GM18511 (cell line): ENCODE measurements at regions not wholly inside any gene's neighbourhood (a gene's known extent, or its start where the extent isn't known, plus 50 kb on each side); places are given as distances from the start of the nearest gene placed in this dataset.
"Not testable (repeated sequence)": the region's sequence is repeated elsewhere in the genome, so short reads cannot be mapped to it uniquely, and the experiment has no call there.

Source experiments
- ATAC-seq: cut with Tn5 transposase; IDR thresholded peaks from one replicate; pipeline ENCODE4 v1.9.1; 2021; ENCODE audit warnings: mild to moderate bottlenecking, moderate library complexity; ENCODE audit not compliant: unreplicated experiment

GRCh38 chr22:49678137-49678841, 149.4 kb downstream of the BRD1 start:
- ATAC-seq = no peak

GRCh38 chr22:49677495-49677889, 150.2 kb downstream of the BRD1 start:
- no peak for ATAC-seq

- ATAC-seq = no peak
Measured at GRCh38 chr22:49676783-49677494, 150.7 kb downstream of the BRD1 start.

- no peak for ATAC-seq
Measured at GRCh38 chr22:49676230-49676629, 151.4 kb downstream of the BRD1 start.

GRCh38 chr22:49674479-49675050, 153.1 kb downstream of the BRD1 start:
- no peak for ATAC-seq

DNA sequence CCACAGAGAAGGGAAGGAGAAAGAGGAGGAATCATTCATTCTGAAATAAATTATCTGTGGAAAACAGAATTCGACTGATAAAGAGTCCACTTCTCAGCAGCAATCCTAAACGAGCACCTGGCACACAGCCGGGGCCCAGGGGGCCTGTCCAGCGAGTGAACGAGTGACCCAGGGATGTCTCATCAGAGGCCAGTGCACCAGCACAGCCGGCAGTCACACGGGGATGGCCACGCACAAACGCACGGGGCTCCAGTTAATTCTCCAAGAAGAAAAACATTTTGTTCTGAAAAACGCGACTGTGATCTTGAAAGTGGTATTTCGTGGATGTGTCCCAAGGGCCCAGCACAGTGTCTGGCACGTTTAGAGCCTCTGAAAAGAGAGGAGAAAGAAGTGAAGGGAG, 154.6 kb downstream of the BRD1 start:
- no peak for ATAC-seq

DNA sequence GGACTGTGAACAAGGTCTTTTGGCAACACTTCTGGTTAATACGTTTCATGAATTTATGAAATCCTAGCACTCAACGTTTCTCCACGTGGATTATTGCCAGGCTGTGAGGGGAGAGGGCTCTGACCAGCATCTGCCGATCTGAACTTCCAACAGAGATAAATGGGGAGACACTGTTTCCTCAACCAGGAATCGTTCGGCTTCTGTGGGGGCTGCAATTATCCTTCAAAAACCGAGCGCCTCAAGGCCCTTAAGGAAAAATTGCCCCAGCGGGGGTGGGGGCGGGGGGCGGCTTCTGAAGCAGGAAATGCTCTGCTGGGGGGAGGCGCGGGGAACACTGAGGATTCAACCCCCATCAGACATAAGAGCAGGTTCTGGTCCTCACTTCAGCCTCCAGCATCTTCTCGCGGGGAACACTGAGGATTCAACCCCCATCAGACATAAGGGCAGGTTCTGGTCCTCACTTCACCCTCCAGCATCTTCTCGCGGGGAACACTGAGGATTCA, 155.6 kb downstream of the BRD1 start:
- no peak for ATAC-seq

- no peak for ATAC-seq
Measured at GRCh38 chr22:49671331-49672013, 156.2 kb downstream of the BRD1 start.

DNA sequence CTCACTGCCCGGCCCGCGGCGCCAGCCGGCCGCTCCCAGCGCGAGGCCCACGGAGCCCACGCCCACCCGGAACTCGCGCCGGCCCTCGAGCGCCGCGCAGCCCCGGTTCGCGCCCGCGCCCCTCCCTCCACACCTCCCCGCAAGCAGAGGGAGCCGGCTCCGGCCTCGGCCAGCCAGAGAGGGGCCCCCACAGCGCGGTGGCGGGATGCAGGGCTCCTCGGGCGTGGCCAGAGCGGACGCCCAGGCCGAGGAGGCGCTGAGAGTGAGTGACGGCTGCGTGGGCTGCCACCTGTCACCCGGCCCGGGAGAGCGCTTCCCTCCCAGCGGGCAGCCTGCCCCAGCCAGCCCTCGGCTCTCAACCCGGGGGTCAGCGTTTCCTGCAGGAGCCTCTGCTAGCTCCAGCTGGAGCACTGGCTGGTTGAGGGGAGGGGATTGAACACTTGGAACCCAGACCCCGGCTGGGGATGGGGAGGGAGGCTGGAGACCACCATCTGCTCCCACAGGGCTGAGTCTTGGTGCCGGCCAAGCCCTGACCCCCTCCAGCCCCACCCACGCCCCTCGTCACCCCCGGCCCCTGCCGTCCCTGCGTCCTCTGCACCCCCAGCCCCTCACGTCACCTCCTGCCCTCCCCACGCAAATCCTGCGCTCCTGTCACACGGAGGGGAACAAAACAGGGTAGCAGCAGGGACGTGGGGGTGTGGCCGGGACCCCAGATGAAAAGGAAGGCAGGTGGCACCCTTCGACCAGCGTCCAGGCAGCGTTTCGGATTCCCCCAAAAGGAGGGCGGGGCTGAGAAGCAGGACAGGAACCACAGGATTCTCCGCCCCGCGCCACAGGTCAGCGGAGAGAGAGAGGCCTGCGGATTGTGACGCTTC, 157.0 kb downstream of the BRD1 start:
- no peak for ATAC-seq

GRCh38 chr22:49669969-49670455, 157.7 kb downstream of the BRD1 start:
- not testable (repeated sequence) for ATAC-seq

DNA sequence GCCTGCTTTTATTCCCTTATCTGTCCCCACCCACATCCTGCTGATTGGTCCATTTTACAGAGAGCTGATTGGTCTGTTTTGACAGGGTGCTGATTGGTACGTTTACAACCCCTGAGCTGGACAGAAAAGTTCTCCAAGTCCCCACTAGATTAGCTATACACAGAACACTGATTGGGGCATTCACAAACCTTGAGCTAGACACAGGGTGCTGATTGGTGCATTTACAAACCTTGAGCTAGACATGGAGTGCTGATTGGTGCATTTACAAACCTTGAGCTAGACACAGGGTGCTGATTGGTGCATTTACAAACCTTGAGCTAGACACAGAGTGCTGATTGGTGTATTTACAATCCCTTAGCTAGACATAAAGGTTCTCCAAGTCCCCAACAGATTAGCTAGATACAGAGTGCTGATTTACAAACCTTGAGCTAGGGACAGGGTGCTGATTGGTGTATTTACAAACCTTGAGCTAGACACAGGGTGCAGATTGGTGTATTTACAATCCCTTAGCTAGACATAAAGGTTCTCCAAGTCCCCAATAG, 158.2 kb downstream of the BRD1 start:
- ATAC-seq = not testable (repeated sequence)

DNA sequence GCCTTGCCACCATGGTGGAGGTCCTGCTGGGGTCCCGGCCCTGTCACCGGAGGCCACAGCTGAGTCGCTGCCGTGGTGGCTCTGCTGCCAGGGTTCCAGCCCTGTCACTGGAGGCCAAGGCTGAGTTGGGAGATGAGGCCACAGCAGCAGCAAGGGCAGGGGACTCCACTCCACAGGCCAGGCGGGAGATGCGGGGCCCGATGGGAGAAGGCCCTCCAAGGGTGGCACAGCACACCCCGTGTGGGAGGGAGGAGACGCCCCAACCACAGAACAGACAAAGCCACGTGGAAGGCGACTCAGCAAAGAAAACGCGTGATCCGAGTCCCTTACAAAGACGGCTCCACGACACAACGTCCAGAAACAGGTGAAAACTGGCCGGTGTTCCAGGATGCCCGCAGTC, 159.3 kb downstream of the BRD1 start:
- no peak for ATAC-seq

DNA sequence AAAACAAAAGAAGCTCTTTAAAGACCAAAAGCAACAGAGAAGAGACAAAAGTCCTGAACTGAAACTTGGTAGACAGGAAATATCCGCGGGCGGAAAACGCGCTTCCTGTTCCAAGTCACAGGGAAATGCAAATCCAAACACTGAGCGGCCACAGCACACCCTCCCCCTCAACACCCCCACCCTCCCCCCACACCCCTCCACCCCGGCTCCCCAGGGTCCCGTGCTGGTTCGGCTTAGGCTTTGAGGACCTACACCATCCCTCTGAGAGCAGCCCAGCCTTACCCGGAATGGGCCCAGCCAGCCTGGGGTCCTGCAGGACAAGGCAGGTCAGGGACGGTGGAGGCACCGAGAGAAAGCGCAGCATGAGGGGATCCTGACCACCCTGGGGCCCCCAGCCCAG, 160.4 kb downstream of the BRD1 start:
- ATAC-seq = no peak

DNA sequence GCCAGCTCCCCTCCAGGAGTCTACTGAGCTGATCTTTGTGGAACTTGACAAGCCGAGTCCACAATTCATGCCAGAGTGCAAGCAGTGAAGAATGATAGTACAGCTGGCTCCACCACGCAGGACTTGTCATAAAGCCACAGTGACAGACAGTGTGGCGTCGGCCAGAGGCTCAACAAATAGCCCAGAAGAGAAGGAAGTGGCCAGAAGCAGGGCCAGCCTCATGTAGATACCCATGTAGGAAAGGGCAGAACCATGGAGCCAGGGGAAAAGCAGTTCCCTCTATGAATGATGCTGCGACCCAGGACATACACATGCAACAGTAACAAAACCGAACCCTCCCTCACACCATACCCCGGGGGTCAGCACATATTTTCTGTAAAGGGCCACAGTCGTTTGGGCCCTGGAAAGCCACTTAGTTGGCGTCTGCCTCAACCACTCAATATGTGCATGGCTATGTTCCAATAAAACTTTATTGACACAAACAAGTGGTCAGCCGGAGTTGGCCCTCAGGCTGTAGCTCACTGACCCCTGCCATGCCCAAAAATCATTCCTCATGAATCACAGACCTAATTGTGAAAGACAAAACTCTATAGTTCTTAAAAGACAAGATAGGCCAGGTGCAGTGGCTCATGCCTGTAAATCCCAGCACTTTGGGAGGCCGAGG, 161.4 kb downstream of the BRD1 start:
- no peak for ATAC-seq

- no peak for ATAC-seq
Measured at GRCh38 chr22:49664891-49665290, 162.8 kb downstream of the BRD1 start.

DNA sequence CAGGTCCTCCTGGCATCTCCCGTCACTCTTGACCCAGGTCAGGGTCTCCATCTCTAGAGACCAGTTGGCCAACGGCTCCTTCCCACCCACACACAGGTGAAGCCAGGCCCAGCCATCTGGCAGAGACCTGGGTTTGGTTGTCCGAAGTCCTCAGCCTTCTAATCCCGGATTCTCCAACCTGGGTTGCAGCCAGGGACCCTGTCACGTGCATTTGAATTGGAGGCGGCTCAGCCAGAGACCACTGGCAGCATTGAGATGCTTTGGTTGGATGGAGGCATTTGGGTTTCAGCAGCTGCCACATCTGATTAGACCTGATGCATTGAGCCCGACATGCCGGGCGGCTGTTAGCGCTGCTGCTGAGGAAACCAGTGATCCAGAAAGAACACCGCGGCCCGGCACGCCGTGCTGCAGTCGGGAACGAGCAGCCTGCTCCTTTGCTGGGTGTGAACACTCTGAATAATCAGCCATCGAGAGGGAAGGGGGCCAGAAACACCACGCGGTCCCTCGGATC, 163.2 kb downstream of the BRD1 start:
- no peak for ATAC-seq

GRCh38 chr22:49663823-49664222, 163.8 kb downstream of the BRD1 start:
- no peak for ATAC-seq

DNA sequence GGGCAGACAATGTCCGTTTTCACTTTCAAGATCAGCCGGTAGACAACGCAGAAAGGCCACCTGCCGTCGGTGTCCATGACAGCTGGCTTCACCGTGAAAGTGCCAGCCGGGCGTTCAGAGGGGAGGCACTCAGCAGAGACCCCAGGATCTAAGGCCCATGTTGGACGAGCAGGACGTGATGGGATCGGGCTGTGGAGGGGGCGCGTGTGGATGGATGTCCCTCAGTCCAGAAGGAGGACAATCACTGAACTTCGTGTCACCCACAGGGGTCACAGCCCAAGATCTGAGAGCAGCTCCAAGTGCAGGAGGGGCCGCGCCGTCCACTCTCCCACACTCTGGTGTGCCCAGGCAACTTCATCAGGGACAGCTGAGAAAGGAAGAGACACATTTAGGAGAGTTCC, 164.4 kb downstream of the BRD1 start:
- no peak for ATAC-seq

DNA sequence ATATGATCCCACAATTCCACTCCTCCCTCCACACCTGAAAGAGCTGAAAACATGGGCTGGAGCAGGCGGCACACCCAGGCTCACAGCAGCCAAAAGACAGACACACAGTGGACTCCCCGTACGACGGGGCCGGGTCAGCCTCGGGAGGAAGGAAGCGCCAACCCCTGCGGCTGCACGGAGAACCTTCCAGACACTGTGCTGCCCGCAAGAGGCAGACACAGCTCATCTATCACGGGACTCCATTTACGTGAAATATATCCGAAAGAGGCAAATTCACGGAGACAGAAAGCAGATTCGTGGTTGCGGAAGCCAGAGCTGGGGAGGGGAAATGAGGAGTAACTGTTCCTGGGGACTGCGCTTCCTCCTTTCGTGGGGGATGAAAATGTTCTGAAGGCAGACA, 165.0 kb downstream of the BRD1 start:
- ATAC-seq = no peak
